ENCODE measurements at regions not wholly inside any gene's neighbourhood (a gene's known extent, or its start where the extent isn't known, plus 50 kb on each side); places are given as distances from the start of the nearest gene placed in this dataset.
A peak's percentile ranks its signal among the peaks of the same experiment; 100 is the strongest.

GRCh38 chrX:150310417-150310816 is 52.7 kb upstream of the MAMLD1 start:
- no peaks in the 10 kb centered on the region for H3K4me1 ChIP-seq (ENCODE audit: control insufficient read depth in 2 of 2, insufficient read depth in 2 of 2, low read length in 2 of 2)
- POLR2A ChIA-PET: no interaction called here
- no peaks in the 10 kb centered on the region for H3K36me3 ChIP-seq (ENCODE audit: control insufficient read depth in 2 of 3, insufficient read depth in 3 of 3, low read length in 3 of 3)
- H3K27ac ChIP-seq (ENCODE audit: low read depth, low read length): no peak overlapping the region
- no peak overlapping the region for H3K4me3 ChIP-seq (ENCODE audit: low read length)
- no peak for ATAC-seq
- no peaks in the 10 kb centered on the region for H3K9me3 ChIP-seq (ENCODE audit: control insufficient read depth in 2 of 3, low read length in 3 of 3)
- H3K27ac Mint-ChIP-seq: no peak overlapping the region
- H3K4me3 Mint-ChIP-seq: no peak overlapping the region
- no peak for DNase-seq
- H3K4me1 Mint-ChIP-seq: peaks cover 0 to 13% (median 0%) of the 10 kb centered on the region in 7 donors
- peaks cover 0 to 2% (median 0%) of the 10 kb centered on the region in 11 donors for H3K9me3 Mint-ChIP-seq
- intact Hi-C loops (cut with micrococcal nuclease): no loop called here
- no peaks in the 10 kb centered on the region for H3K27me3 ChIP-seq (ENCODE audit: control insufficient read depth in 2 of 2, insufficient read depth in 2 of 2, low read length in 2 of 2)
- no peaks in the 10 kb centered on the region for H3K27me3 Mint-ChIP-seq
- H3K36me3 Mint-ChIP-seq: no peaks in the 10 kb centered on the region
- CTCF ChIA-PET: no interaction called here

DNA sequence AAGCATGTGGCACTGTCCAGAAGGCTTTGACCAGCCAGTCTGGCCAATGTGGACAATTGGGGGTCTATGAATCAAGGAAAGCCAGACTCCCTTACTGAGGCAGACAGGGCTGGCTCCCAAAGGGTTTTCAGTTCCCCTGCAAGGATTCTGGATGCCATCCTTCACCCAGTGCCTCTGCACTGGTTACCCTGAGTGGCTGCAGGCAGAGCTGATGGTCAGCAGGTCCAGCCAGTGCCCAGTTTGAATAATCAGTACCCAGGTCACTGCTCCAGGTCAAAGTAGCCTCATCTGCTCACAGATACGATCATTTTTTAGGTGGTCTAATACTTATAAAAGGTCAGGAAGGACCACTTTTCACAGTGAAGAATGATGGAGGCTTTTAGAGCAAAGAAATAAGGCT is 52.2 kb upstream of the MAMLD1 start:
- no peak overlapping the region for H3K27ac ChIP-seq (ENCODE audit: low read depth, low read length)
- H3K4me3 Mint-ChIP-seq: no peak overlapping the region
- H3K27ac Mint-ChIP-seq: no peak overlapping the region
- intact Hi-C loops (cut with micrococcal nuclease): no loop called here
- ATAC-seq (no peak), DNase-seq (no peak)
- peaks cover 0 to 2% (median 0%) of the 10 kb centered on the region in 11 donors for H3K9me3 Mint-ChIP-seq
- no peaks in the 10 kb centered on the region for H3K9me3 ChIP-seq (ENCODE audit: control insufficient read depth in 2 of 3, low read length in 3 of 3)
- no peak overlapping the region for H3K4me3 ChIP-seq (ENCODE audit: low read length)
- no peaks in the 10 kb centered on the region for H3K36me3 Mint-ChIP-seq
- H3K27me3 ChIP-seq (ENCODE audit: control insufficient read depth in 2 of 2, insufficient read depth in 2 of 2, low read length in 2 of 2): no peaks in the 10 kb centered on the region
- no peaks in the 10 kb centered on the region for H3K4me1 ChIP-seq (ENCODE audit: control insufficient read depth in 2 of 2, insufficient read depth in 2 of 2, low read length in 2 of 2)
- H3K27me3 Mint-ChIP-seq: no peaks in the 10 kb centered on the region
- H3K36me3 ChIP-seq (ENCODE audit: control insufficient read depth in 2 of 3, insufficient read depth in 3 of 3, low read length in 3 of 3): no peaks in the 10 kb centered on the region
- H3K4me1 Mint-ChIP-seq: peaks cover 0 to 13% (median 0%) of the 10 kb centered on the region in 7 donors
- ChIA-PET CTCF (no interaction called here), POLR2A (no interaction called here)

- no peaks in the 10 kb centered on the region for H3K27me3 ChIP-seq (ENCODE audit: control insufficient read depth in 2 of 2, insufficient read depth in 2 of 2, low read length in 2 of 2)
- no peak overlapping the region for H3K4me3 Mint-ChIP-seq
- POLR2A ChIA-PET: no interaction called here
- H3K36me3 ChIP-seq (ENCODE audit: control insufficient read depth in 2 of 3, insufficient read depth in 3 of 3, low read length in 3 of 3): no peaks in the 10 kb centered on the region
- no peaks in the 10 kb centered on the region for H3K27me3 Mint-ChIP-seq
- intact Hi-C loops (cut with micrococcal nuclease): no loop called here
- peaks cover 0 to 2% (median 0%) of the 10 kb centered on the region in 11 donors for H3K9me3 Mint-ChIP-seq
- DNase-seq (no peak), ATAC-seq (no peak)
- H3K27ac ChIP-seq (ENCODE audit: low read depth, low read length): no peak overlapping the region
- no peaks in the 10 kb centered on the region for H3K36me3 Mint-ChIP-seq
- no peaks in the 10 kb centered on the region for H3K9me3 ChIP-seq (ENCODE audit: control insufficient read depth in 2 of 3, low read length in 3 of 3)
- H3K4me1 ChIP-seq (ENCODE audit: control insufficient read depth in 2 of 2, insufficient read depth in 2 of 2, low read length in 2 of 2): no peaks in the 10 kb centered on the region
- H3K4me1 Mint-ChIP-seq: peaks cover 0 to 11% (median 0%) of the 10 kb centered on the region in 7 donors
- H3K27ac Mint-ChIP-seq: no peak overlapping the region
- CTCF ChIA-PET: no interaction called here
- H3K4me3 ChIP-seq (ENCODE audit: low read length): no peak overlapping the region
Observed at GRCh38 chrX:150312931-150313330, 50.2 kb upstream of the MAMLD1 start.

Small RNAs in the stretch of these regions (microRNA-seq; reads per million reads assigned to microRNA genes)
- 5.2 reads per million, percentile 4 among the genes with 10 or more reads in this experiment for gene MIR2114 (ENCODE audit: borderline microRNAs expressed)
